Cardiac fibroblast (primary cell): ENCODE measurements at regions not wholly inside any gene's neighbourhood (a gene's known extent, or its start where the extent isn't known, plus 50 kb on each side); places are given as distances from the start of the nearest gene placed in this dataset.
"Not testable (repeated sequence)": the region's sequence is repeated elsewhere in the genome, so short reads cannot be mapped to it uniquely, and the experiment has no call there.

Source experiments
- DNase-seq, 2 donors: peaks; one replicate each; pipeline versions ENCODE4 v3.0.0 to v3.0.0-alpha.2; 2010; ENCODE audit warnings: low read depth in 2 of 2
- H3K4me3 ChIP-seq, 2 donors: replicated peaks in 1 of 2; 1 replicate in 1 of 2; 2 replicates in 1 of 2; pipeline ENCODE4 v1.5.1; 2011; ENCODE audit warnings: low read depth in 2 of 2, low read length in 2 of 2, mild to moderate bottlenecking in 2 of 2, moderate library complexity in 1 of 2
- TF ChIP-seq, protein P1 (sequence below): IDR thresholded peaks from one replicate; pipeline ENCODE4 v1.5.1; 2011; ENCODE audit warnings: low read depth, mild to moderate bottlenecking, low read length, inconsistent platforms

GRCh38 chr5:62778316-62779009 is 199.8 kb downstream of the LRRC70 start:
- no peak for DNase-seq
- TF ChIP-seq, protein P1, sequence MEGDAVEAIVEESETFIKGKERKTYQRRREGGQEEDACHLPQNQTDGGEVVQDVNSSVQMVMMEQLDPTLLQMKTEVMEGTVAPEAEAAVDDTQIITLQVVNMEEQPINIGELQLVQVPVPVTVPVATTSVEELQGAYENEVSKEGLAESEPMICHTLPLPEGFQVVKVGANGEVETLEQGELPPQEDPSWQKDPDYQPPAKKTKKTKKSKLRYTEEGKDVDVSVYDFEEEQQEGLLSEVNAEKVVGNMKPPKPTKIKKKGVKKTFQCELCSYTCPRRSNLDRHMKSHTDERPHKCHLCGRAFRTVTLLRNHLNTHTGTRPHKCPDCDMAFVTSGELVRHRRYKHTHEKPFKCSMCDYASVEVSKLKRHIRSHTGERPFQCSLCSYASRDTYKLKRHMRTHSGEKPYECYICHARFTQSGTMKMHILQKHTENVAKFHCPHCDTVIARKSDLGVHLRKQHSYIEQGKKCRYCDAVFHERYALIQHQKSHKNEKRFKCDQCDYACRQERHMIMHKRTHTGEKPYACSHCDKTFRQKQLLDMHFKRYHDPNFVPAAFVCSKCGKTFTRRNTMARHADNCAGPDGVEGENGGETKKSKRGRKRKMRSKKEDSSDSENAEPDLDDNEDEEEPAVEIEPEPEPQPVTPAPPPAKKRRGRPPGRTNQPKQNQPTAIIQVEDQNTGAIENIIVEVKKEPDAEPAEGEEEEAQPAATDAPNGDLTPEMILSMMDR = no peak
- H3K4me3 ChIP-seq = no peak overlapping the region

DNA sequence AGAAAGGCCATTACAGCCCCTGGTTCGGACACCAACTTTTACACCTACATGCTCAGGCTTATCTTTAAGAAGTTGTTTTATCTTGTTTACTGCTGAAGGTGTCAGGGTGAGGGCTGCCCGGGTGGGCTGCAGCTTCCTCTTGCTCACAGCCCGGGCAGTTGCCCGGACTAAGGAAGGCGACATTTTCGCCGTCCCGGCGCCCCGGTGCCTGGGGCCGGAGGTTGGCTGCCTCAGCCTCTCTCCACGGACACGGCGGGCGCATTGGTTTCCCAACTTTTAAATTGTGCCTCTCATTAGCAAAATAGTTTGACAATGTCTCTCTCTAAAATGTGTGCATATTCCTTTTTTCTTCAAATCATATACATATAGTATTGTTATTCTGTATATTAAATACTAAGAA is 198.5 kb downstream of the LRRC70 start:
- not testable (repeated sequence) for H3K4me3 ChIP-seq, DNase-seq

GRCh38 chr5:62776592-62776991 is 198.0 kb downstream of the LRRC70 start:
- H3K4me3 ChIP-seq, DNase-seq: not testable (repeated sequence)

DNA sequence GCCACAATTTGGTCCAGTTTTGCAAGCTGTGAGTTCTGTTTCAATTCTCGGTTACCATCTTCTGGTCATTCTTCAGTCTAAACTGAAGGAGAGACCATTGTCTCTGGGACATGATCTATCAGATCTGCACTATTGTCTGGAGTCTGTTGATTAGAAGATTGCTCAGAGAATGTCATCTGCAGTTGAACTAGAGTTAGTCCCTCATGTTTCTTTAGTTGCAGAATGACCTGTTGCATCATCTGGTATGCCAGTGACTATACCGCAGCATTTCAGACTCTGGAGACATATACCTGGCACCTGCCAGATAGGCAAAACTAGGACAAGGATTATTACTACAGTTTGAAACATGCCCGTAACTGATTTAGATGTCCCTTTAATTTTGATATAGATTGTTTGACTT is 194.8 kb downstream of the LRRC70 start:
- H3K4me3 ChIP-seq = no peak overlapping the region
- TF ChIP-seq, protein P1 = no peak
- DNase-seq = no peak

GRCh38 chr5:62771341-62771740 is 192.7 kb downstream of the LRRC70 start:
- TF ChIP-seq, protein P1 = no peak
- DNase-seq = no peak
- H3K4me3 ChIP-seq = no peak overlapping the region

- no peak for DNase-seq
- TF ChIP-seq, protein P1 = no peak
These were observed 189.0 kb downstream of the LRRC70 start for GRCh38 chr5:62767650-62768049.

GRCh38 chr5:62767077-62767476 is 188.5 kb downstream of the LRRC70 start:
- TF ChIP-seq, protein P1 = no peak
- no peak for DNase-seq
- no peak overlapping the region for H3K4me3 ChIP-seq

More at GRCh38 chr5:62767650-62768049, 189.0 kb downstream of the LRRC70 start:
- no peak overlapping the region for H3K4me3 ChIP-seq

- TF ChIP-seq, protein P1 = no peak
- DNase-seq = no peak
- H3K4me3 ChIP-seq = no peak overlapping the region
These were observed 183.9 kb downstream of the LRRC70 start for GRCh38 chr5:62762503-62762902.

DNA sequence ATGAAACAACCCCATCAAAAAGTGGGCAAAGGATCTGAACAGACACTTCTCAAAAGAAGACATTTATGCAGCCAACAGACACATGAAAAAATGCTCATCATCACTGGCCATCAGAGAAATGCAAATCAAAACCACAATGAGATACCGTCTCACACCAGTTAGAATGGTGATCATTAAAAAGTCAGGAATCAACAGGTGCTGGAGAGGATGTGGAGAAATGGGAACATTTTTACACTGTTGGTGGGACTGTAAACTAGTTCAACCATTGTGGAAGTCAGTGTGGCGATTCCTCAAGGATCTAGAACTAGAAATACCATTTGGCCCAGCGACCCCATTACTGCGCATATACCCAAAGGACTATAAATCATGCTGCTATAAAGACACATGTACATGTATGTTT is 179.1 kb downstream of the LRRC70 start:
- H3K4me3 ChIP-seq, DNase-seq: not testable (repeated sequence)

- DNase-seq, H3K4me3 ChIP-seq: not testable (repeated sequence)
These were observed 174.4 kb downstream of the LRRC70 start for GRCh38 chr5:62752998-62753367.
